CD1c-positive myeloid dendritic cell (primary cell): ENCODE measurements at regions not wholly inside any gene's neighbourhood (a gene's known extent, or its start where the extent isn't known, plus 50 kb on each side); places are given as distances from the start of the nearest gene placed in this dataset.
"Not testable (repeated sequence)": the region's sequence is repeated elsewhere in the genome, so short reads cannot be mapped to it uniquely, and the experiment has no call there.

Source experiments
- DNase-seq: peaks from one replicate; pipeline ENCODE4 v3.0.0-alpha.2; 2016; ENCODE audit errors: extremely low spot score

GRCh38 chr3:174540116-174540908 lies 318.8 kb upstream of the NAALADL2 start:
- no peak for DNase-seq

DNA sequence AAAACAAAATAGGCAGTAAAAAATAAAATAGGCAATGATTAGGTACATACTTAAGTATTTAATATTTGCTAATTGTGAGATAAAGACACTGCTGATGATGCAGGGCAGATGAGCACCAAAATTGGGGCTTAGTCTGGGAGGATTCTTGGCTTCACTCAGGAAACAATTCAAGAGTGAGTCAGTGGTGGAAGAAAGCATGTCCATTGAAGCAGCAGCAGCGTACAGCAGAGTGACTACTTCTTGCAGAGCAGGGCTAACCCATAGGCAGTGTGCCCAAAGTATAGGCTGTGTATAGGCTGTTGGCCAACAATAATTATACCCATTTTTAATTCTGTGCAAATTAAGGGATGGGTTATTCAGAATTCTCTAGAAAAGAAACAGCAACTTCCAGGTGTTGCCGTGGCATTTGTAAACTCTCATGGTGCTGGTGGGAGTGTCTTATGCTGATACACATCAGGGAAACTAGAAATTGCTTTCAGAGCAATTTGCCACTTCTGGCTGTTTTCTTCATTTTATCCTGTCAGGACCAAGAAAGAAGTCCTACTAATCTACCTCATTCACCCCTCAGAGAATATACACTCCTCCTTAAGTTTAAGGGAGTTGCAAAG lies 317.3 kb upstream of the NAALADL2 start:
- DNase-seq: no peak

DNA sequence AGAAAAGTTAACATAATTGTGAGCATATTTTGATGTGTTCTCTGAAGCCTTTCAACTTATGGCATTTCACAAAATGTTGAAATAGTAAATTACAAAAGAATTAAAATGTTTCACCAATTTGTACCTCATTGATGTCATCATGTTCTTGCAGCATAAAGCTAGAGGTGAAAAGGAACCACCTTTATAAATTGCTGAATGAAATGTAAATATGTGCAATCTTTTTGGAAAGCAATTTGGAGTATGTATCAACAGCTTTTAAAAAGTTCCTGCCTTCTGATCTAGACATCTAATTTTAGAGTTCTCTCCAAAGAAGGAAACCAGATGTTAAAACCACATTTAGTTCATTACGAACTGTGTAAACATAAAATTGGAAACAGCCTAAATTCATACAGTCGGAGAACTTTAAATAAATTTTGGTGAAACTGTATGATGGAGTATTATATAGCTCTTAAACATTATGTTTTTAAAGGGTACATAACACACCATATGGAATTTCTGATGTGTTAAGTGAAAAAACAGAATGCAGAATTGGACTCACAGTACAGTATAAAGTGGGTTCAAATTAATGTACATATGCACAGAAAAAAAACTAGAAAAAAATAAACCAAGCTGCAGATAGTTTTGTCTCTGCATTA lies 311.2 kb upstream of the NAALADL2 start:
- DNase-seq: no peak

DNA sequence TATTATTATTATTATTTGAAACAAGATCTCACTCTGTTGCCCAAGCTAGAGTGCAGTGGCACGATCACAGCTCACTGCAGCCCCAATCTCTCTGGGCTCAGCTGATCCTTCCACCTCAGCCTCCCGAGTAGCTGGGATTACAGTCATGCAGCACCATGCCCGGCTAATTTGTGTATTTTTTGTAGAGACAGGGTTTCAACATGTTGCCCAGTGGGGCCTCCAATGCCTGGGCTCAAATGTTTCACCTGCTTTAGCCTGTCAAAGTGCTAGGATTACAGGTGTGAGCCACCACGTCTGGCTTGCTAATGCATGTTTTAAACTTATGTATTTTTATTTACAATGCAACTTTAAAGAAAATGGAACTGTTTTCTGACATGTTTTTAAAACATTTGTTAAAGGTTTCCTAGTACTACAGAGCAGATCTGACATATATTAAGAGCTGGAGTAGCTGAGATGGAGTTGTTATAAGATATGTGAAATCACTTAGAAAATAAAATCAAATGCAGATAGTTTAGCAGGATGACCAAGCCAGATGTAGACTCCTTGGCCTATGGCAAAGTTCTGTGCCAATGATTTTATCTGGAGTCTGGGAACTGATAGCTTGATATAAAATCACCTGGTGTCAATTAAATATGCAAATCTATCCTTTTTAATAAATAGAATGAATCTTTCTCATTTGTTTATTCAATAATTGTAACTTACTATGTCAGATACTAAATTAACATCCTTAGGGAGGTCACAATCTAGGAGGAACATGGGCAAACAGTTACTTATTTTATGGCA lies 310.1 kb upstream of the NAALADL2 start:
- DNase-seq: no peak

- DNase-seq: no peak
Observed at GRCh38 chr3:174581558-174581957, 277.6 kb upstream of the NAALADL2 start.

DNA sequence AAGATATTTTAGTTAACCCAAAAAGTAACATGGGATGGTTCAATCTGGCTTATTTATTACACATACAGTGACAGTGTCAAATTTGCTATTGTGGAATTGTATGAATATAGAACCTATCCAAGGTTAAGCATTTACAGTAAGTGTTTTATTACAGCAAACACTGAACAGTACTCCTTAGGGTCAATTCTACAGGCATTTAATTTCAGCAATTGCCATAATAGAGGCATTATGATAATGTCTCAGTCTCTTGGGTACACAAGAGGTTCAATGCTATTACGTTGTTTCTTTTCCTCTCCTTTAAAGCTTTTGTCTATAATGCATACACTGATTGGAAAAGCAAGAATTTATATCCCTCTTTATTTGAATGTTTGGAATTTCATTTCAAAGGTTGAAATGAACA lies 275.7 kb upstream of the NAALADL2 start:
- DNase-seq: no peak

- not testable (repeated sequence) for DNase-seq
Observed at GRCh38 chr3:174587137-174587536, 272.0 kb upstream of the NAALADL2 start.

GRCh38 chr3:174596447-174596982 lies 262.6 kb upstream of the NAALADL2 start:
- DNase-seq: no peak

DNA sequence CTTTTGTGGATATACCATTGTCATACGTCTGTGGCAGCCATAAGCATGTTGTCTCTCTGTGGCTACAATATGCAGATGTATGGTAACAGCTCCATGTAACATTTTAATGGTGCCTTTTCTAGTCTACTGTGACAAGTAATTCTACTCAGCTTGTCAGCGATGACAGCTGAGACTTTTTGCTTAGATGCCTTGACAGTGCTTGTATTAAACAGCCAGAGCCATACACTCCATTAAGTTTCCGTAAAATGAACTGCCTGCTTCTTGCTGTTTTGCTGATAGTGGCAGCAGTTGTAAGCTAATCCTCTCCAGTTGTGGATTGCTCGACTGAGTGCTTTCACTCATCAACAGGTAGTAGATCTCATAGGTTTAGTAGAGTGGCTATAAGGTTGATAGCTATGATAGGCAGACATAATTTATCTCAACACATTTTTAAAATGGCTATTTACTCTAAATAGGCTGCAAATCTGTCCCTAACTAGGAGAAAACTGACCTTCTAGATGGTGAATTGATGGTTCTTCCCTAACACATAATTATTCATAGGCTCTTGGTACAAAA lies 260.2 kb upstream of the NAALADL2 start:
- no peak for DNase-seq

GRCh38 chr3:174613173-174613572 lies 246.0 kb upstream of the NAALADL2 start:
- DNase-seq: no peak

- no peak for DNase-seq
Observed at GRCh38 chr3:174614036-174614435, 245.1 kb upstream of the NAALADL2 start.

DNA sequence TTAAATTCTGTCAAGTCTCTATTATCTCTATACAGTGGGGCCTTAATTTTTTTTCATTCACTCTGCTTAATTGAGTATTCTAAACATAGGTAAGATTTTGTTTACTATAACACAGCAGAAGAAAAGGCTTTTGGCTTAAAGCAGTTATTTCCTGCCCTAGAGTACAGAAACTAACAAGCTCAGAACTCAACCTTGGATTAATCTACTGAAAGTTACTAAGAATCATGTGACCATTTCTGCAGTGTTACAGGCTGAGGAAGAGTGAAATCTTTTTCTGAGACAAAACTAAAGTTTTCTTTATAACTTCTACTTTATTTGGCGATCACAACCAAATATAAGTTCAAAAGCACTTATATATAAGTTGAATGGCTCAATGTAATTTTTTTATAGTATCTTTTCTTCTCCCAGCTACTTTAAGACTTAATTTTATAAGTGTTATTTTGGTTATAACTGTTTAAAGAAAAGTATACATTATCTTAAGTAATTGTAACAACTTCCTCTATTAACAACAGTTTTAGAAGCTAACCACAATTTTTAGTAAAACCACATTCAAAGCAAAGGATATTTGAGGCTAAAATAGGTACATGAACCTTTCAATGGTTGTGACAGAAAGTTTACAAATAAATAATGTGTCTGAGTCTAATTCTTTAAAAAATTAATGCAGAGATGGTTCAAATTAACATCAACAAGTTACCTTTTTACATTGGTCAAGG lies 240.6 kb upstream of the NAALADL2 start:
- DNase-seq: no peak

DNA sequence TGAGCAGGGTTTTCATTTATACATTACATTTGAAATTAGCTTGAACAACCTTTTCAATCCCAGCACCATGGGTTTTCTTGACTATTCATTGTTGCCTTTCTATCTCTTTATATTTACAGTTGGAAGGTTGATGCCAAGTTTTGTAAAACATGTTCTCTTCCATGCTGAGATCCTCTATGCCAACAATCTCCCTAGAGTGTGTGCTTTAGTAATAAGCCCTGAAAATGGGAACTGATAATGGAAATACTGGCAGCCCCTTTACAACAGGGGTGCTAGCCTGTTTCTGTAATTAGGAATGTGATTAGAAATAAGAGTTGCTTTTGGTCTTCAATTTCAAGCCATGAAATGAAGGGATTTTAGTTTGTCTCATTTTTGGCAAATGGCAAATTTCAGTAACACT lies 239.9 kb upstream of the NAALADL2 start:
- DNase-seq: no peak

- DNase-seq: no peak
Observed at GRCh38 chr3:174620138-174620537, 239.0 kb upstream of the NAALADL2 start.

GRCh38 chr3:174620855-174621472 lies 238.2 kb upstream of the NAALADL2 start:
- DNase-seq: no peak

DNA sequence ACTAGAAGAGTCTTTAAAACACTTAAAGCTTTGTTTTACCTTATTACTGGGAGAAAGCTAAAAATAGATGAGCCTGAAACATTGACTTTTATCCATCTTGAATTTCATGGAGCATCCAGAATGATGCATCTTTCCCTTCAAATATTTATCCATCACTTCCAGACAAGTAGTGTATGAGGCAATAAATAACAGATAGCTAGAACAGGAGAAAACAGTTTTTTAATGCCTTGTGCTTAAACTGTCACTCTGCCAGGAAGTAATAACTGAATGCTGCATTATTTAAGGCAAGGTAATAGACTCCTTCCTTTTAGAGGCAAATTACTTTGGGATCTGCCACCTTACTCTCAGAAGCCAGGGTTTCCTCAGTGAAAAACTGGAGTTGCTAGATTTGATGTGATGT lies 225.8 kb upstream of the NAALADL2 start:
- DNase-seq: no peak

- no peak for DNase-seq
Observed at GRCh38 chr3:174636451-174636850, 222.7 kb upstream of the NAALADL2 start.

GRCh38 chr3:174639406-174639805 lies 219.7 kb upstream of the NAALADL2 start:
- DNase-seq: no peak

DNA sequence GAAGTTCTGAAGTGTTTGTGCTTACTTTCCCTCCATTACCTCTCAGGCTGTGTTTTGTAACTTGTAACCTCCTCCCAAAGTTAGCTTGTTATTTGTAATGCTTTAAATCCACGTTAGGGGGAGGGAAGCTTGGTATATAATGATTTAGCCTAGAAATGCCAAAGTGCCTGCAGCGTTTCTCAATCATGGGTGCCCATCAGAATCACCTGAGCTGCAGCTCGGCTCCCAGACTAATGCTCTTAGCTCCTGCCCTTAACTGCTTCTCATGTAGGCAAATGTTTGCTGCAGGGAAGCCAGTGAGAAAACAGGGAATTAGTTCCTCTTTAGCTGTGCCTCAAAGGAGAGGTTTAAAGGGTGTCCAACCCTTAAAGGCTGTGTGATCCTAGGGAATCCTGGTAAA lies 219.2 kb upstream of the NAALADL2 start:
- DNase-seq: no peak

- no peak for DNase-seq
Observed at GRCh38 chr3:174640932-174641331, 218.2 kb upstream of the NAALADL2 start.

- no peak for DNase-seq
Observed at GRCh38 chr3:174644287-174644686, 214.8 kb upstream of the NAALADL2 start.
